HepG2 (cell line): ENCODE measurements at regions not wholly inside any gene's neighbourhood (a gene's known extent, or its start where the extent isn't known, plus 50 kb on each side); places are given as distances from the start of the nearest gene placed in this dataset.

ENCODE experiments used
- ATAC-seq: fragments of 200-7000 bp; cut with Tn5 transposase; 3 replicates; pipeline ENCODE4 v1.9.1; 2020; ENCODE audit warnings: mild to moderate bottlenecking, moderate library complexity
- BruUV-seq: library from RNA; stranded (reverse); fragments of 400-500 nt; replicated peaks from 2 replicates; lab custom pipeline; 2021; lab: Mats Ljungman, UMichigan
- CTCF ChIA-PET: fragments of 300-600 bp; formaldehyde crosslinking; extraction: SDS; loops from one replicate; lab custom pipeline; 2021; ENCODE audit warnings: low total read pairs, inconsistent platforms, low intra/inter-chr PET ratio; lab: Yijun Ruan, JAX
- POLR2A ChIA-PET: fragments of 350-600 bp; sonication (Branson Sonifier 250); formaldehyde crosslinking; loops from one replicate; lab custom pipeline; 2020; ENCODE audit warnings: antibody characterized with exemption, inconsistent platforms; lab: Yijun Ruan, JAX
- DNase-seq: peaks from one replicate; pipeline ENCODE4 v3.0.0-alpha.2; 2015; ENCODE audit warnings: low spot score
- FAIRE-seq: peaks from 3 replicates; lab custom pipeline; 2011; peaks lifted over from hg19 to GRCh38; lab: Jason Lieb, UNC
- H2AFZ ChIP-seq: one replicate; pipeline ENCODE4 v1.6.1; 2011; ENCODE audit warnings: low read length, inconsistent platforms
- H3K27ac ChIP-seq: fragments of 300-600 bp; 3 replicates; pipeline ENCODE4 v1.8.0; 2011; ENCODE audit warnings: mixed run types, mild to moderate bottlenecking, mixed read lengths, low read length, inconsistent platforms; ENCODE audit not compliant: insufficient read depth; ENCODE audit errors: extremely low read length
- H3K27me3 ChIP-seq, 2 experiments: fragments of 200-600 bp in 1 of 2; 2 replicates in 1 of 2; 3 replicates in 1 of 2; pipeline versions ENCODE4 v1.6.0 to v1.8.0; 2011; ENCODE audit warnings: low read length in 2 of 2, mild to moderate bottlenecking in 2 of 2, moderate library complexity in 2 of 2, inconsistent platforms in 1 of 2; ENCODE audit not compliant: insufficient read depth in 2 of 2, control insufficient read depth in 1 of 2
- H3K36me3 ChIP-seq, 2 experiments: fragments of 200-600 bp in 1 of 2; replicated peaks in 1 of 2; 2 replicates in 1 of 2; 3 replicates in 1 of 2; pipeline versions ENCODE4 v1.5.1 to v1.8.0; 2011; ENCODE audit warnings: low read length in 2 of 2, inconsistent platforms in 1 of 2; ENCODE audit not compliant: insufficient read depth in 2 of 2, control insufficient read depth in 1 of 2
- H3K4me1 ChIP-seq: 2 replicates; pipeline ENCODE4 v1.5.1; 2012; ENCODE audit warnings: low read length, inconsistent platforms; ENCODE audit not compliant: insufficient read depth
- H3K4me2 ChIP-seq: 2 replicates; pipeline ENCODE4 v1.6.0; 2011; ENCODE audit warnings: low read depth, low read length, inconsistent platforms
- H3K4me3 ChIP-seq, 3 experiments: fragments of 200-600 bp in 1 of 3; sonication (generic), shearing (Covaris generic) in 1 of 3; replicated peaks in 1 of 3; 2 replicates each; pipeline ENCODE4 v1.5.1; 2011 to 2016; ENCODE audit warnings: low read length in 3 of 3, inconsistent platforms in 2 of 3, low read depth in 2 of 3, mild to moderate bottlenecking in 2 of 3, control low read depth in 1 of 3, mixed read lengths in 1 of 3; ENCODE audit not compliant: insufficient read depth in 1 of 3
- H3K79me2 ChIP-seq: one replicate; pipeline ENCODE4 v1.6.1; 2011; ENCODE audit warnings: low read length, inconsistent platforms; ENCODE audit not compliant: insufficient read depth
- H3K9ac ChIP-seq: 2 replicates; pipeline ENCODE4 v1.6.0; 2011; ENCODE audit warnings: mild to moderate bottlenecking, low read depth, low read length, inconsistent platforms; ENCODE audit not compliant: insufficient read depth
- H3K9me3 ChIP-seq: 2 replicates; pipeline ENCODE4 v1.5.1; 2012; ENCODE audit warnings: mild to moderate bottlenecking, low read length
- H4K20me1 ChIP-seq: 2 replicates; pipeline ENCODE4 v1.6.0; 2011; ENCODE audit warnings: inconsistent platforms, mild to moderate bottlenecking, low read length, moderate library complexity; ENCODE audit not compliant: insufficient read depth
- HNRNPL ChIP-seq: fragments of 200-400 bp; formaldehyde crosslinking; IDR thresholded peaks from 2 replicates; pipeline ENCODE4 v1.6.1; 2017; ENCODE audit warnings: mild to moderate bottlenecking, low read depth, low read length
- REST ChIP-seq, 2 experiments: IDR thresholded peaks; 2 replicates each; pipeline ENCODE4 v1.6.1; 2011 to 2012; ENCODE audit warnings: low read length in 2 of 2, borderline replicate concordance in 1 of 2, low read depth in 1 of 2, mild to moderate bottlenecking in 1 of 2, moderate library complexity in 1 of 2
- SRY ChIP-seq: sonication (generic); formaldehyde crosslinking; IDR thresholded peaks from 2 replicates; pipeline ENCODE4 v1.8.0; 2022; ENCODE audit warnings: mild to moderate bottlenecking, missing genetic modification reagents
- TGIF2 ChIP-seq: IDR thresholded peaks from 2 replicates; pipeline ENCODE4 v1.6.1; 2016; ENCODE audit warnings: control low read depth, missing compliant biosample characterization
- ZNF24 ChIP-seq: fragments of 450-650 bp; IDR thresholded peaks from 2 replicates; pipeline ENCODE4 v1.6.1; 2017; ENCODE audit warnings: antibody characterized with exemption, mild to moderate bottlenecking
- ZNF589 ChIP-seq: sonication (generic); formaldehyde crosslinking; conservative IDR thresholded peaks from 2 replicates; pipeline ENCODE4 v1.8.0; 2022; ENCODE audit warnings: mild to moderate bottlenecking, moderate library complexity, missing genetic modification reagents
- WGBS: methylation state at CpG from one replicate; pipeline ENCODE4 v1.1.6; 2017; ENCODE audit warnings: low lambda C conversion rate; 5-methylcytosine and 5-hydroxymethylcytosine counted together
- in situ Hi-C: cut with HindIII; loops from 2 replicates; pipeline ENCODE4 v1.10.0; 2017; ENCODE audit warnings: low pct_unique_long_range_greater_than_20kb; ENCODE audit not compliant: extremely low pct_ligation_motif_present
- intact Hi-C: fragments of 100-400 bp; cut with micrococcal nuclease; formaldehyde crosslinking; loops from one replicate; pipeline ENCODE4 v1.10.0; 2022; ENCODE audit not compliant: unreplicated experiment
- TF ChIP-seq, protein P1 (sequence below): sonication (generic); formaldehyde crosslinking; IDR thresholded peaks from 2 replicates; pipeline ENCODE4 v1.8.1; 2023; ENCODE audit warnings: mild to moderate bottlenecking, inconsistent platforms, moderate library complexity, missing genetic modification reagents, borderline replicate concordance
- TF ChIP-seq, protein P2 (sequence below), 2 experiments: fragments of 450-650 bp in 1 of 2; sonication (generic) in 1 of 2; formaldehyde crosslinking in 1 of 2; IDR thresholded peaks; 2 replicates each; pipeline versions ENCODE4 v1.6.1 to v1.8.0; 2016 to 2022; ENCODE audit warnings: antibody characterized with exemption in 1 of 2, mild to moderate bottlenecking in 1 of 2, missing genetic modification reagents in 1 of 2

DNA sequence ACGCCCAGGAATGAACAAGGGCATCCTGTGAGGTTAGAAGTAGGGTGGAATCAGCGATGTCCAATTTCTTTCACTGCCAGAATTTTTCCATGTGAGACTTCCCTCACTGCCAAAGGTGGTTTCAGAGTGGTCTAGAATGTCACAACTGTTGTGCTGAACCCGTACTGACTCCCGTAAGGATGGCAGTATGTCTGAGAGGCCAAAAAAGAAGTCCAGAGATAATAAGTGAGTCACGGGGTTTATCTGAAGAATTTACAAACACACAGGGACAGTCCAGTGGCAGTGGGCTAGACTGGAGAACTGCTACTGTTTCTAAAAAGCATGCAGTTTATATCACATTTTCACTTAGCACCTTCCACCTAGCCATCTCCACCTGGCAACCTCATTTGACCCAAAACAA, 160.6 kb upstream of the ATP10A start:
- no peaks in the 10 kb centered on the region for H4K20me1 ChIP-seq
- no peaks in the 10 kb centered on the region for H3K9me3 ChIP-seq
- intact Hi-C loops, result no loop called here
- ChIA-PET CTCF (no interaction called here), POLR2A (no interaction called here)
- no peak overlapping the region for H3K27ac ChIP-seq
- H3K4me2 ChIP-seq, result no peak overlapping the region
- 0 out of 5 replicates have a peak, but pooled peaks cover 0 to 3% of the 10 kb centered on the region in 2 experiments for H3K27me3 ChIP-seq
- no peak for ATAC-seq
- WGBS, result 15% methylated on average over 5 of the region's 5 CpGs
- no peaks in the 10 kb centered on the region for H3K36me3 ChIP-seq
- H3K4me3 ChIP-seq, result no peak overlapping the region
- H2AFZ ChIP-seq, result no peak overlapping the region
- BruUV-seq, result no TSS peak
- no peak overlapping the region for H3K9ac ChIP-seq
- H3K79me2 ChIP-seq, result no peaks in the 10 kb centered on the region
- TF ChIP-seq HNRNPL (no peak), SRY (CRISPR knock-in tag) (no peak), ZNF24 (no peak), REST (IDR thresholded peaks at IDR 0.05; ENCODE audit: borderline replicate concordance in 1 of 2, low read depth in 1 of 2, low read length in 2 of 2) (no peak), ZNF589 (CRISPR knock-in tag) (no peak), TGIF2 (CRISPR knock-in tag) (no peak)
- TF ChIP-seq, protein P1, sequence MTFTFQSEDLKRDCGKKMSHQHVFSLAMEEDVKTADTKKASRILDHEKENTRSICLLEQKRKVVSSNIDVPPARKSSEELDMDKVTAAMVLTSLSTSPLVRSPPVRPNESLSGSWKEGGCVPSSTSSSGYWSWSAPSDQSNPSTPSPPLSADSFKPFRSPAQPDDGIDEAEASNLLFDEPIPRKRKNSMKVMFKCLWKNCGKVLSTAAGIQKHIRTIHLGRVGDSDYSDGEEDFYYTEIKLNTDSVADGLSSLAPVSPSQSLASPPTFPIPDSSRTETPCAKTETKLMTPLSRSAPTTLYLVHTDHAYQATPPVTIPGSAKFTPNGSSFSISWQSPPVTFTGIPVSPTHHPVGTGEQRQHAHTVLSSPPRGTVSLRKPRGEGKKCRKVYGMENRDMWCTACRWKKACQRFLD (CRISPR knock-in tag), result no peak
- TF ChIP-seq, protein P2, sequence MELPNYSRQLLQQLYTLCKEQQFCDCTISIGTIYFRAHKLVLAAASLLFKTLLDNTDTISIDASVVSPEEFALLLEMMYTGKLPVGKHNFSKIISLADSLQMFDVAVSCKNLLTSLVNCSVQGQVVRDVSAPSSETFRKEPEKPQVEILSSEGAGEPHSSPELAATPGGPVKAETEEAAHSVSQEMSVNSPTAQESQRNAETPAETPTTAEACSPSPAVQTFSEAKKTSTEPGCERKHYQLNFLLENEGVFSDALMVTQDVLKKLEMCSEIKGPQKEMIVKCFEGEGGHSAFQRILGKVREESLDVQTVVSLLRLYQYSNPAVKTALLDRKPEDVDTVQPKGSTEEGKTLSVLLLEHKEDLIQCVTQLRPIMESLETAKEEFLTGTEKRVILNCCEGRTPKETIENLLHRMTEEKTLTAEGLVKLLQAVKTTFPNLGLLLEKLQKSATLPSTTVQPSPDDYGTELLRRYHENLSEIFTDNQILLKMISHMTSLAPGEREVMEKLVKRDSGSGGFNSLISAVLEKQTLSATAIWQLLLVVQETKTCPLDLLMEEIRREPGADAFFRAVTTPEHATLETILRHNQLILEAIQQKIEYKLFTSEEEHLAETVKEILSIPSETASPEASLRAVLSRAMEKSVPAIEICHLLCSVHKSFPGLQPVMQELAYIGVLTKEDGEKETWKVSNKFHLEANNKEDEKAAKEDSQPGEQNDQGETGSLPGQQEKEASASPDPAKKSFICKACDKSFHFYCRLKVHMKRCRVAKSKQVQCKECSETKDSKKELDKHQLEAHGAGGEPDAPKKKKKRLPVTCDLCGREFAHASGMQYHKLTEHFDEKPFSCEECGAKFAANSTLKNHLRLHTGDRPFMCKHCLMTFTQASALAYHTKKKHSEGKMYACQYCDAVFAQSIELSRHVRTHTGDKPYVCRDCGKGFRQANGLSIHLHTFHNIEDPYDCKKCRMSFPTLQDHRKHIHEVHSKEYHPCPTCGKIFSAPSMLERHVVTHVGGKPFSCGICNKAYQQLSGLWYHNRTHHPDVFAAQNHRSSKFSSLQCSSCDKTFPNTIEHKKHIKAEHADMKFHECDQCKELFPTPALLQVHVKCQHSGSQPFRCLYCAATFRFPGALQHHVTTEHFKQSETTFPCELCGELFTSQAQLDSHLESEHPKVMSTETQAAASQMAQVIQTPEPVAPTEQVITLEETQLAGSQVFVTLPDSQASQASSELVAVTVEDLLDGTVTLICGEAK (IDR thresholded peaks at IDR 0.05), result no peak
- TF ChIP-seq, protein P2 (CRISPR knock-in tag; IDR thresholded peaks at IDR 0.05), result no peak
- no peak for FAIRE-seq
- in situ Hi-C loops, result no loop called here
- no peaks in the 10 kb centered on the region for H3K4me1 ChIP-seq
- no peak for DNase-seq
